HCT116 (cell line): ENCODE measurements at regions not wholly inside any gene's neighbourhood (a gene's known extent, or its start where the extent isn't known, plus 50 kb on each side); places are given as distances from the start of the nearest gene placed in this dataset.

ENCODE experiments used
- ATAC-seq: fragments of 200-7000 bp; cut with Tn5 transposase; 2 replicates; pipeline ENCODE4 v1.9.1; 2020; ENCODE audit warnings: mild to moderate bottlenecking, moderate library complexity
- BruUV-seq: library from RNA; stranded (reverse); fragments of 400-500 nt; replicated peaks from 2 replicates; lab custom pipeline; 2021; lab: Mats Ljungman, UMichigan
- CTCF ChIA-PET: fragments of 300-600 bp; sonication (Branson Sonifier 250); formaldehyde crosslinking; loops from one replicate; lab custom pipeline; 2021; ENCODE audit warnings: antibody characterized with exemption; lab: Charles Lee
- POLR2A ChIA-PET: fragments of 300-600, 350-600 bp; sonication (Branson Sonifier 250); formaldehyde crosslinking; loops from one replicate; lab custom pipeline; 2021; ENCODE audit warnings: antibody characterized with exemption; lab: Charles Lee
- RAD21 ChIA-PET, 2 experiments: fragments of 300-600 bp; sonication (Branson Sonifier 250); formaldehyde crosslinking; loops; one replicate each; lab custom pipeline; 2023; ENCODE audit warnings: low total read pairs in 2 of 2; ENCODE audit not compliant: uncharacterized antibody in 2 of 2, unreplicated experiment in 2 of 2, low non-redundant PET in 1 of 2; lab: Charles Lee
- DNase-seq: peaks from one replicate; pipeline ENCODE4 v3.0.0-alpha.2; 2010; ENCODE audit warnings: low read depth, low spot score
- H2AFZ ChIP-seq: fragments of 200-600 bp; shearing (Covaris generic), sonication (generic); 2 replicates; pipeline ENCODE4 v1.6.1; 2017; ENCODE audit warnings: low read depth, mixed run types, mixed read lengths, antibody characterized with exemption, low read length; ENCODE audit not compliant: poor library complexity, severe bottlenecking
- H3K27ac ChIP-seq: 2 replicates; pipeline ENCODE4 v1.5.1; 2012; ENCODE audit warnings: low read depth, low read length
- H3K27me3 ChIP-seq: fragments of 200-600 bp; sonication (generic); 2 replicates; pipeline ENCODE4 v1.6.1; 2016; ENCODE audit warnings: mixed run types, low read length, mixed read lengths; ENCODE audit not compliant: insufficient read depth
- H3K36me3 ChIP-seq, 2 experiments: fragments of 200-500 bp in 1 of 2; fragments of 200-600 bp in 1 of 2; sonication (Bioruptor generic) in 1 of 2; sonication (generic) in 1 of 2; 2 replicates each; pipeline versions ENCODE4 v1.5.1 to v1.6.1; 2014 to 2016; ENCODE audit warnings: low read length in 2 of 2, inconsistent platforms in 1 of 2, mixed read lengths in 1 of 2, mixed run types in 1 of 2; ENCODE audit not compliant: insufficient read depth in 2 of 2, control insufficient read depth in 1 of 2
- H3K4me1 ChIP-seq, 2 experiments: fragments of 200-600 bp in 1 of 2; sonication (generic) in 1 of 2; 2 replicates each; pipeline versions ENCODE4 v1.5.1 to v1.6.1; 2012 to 2017; ENCODE audit warnings: low read length in 2 of 2, inconsistent platforms in 1 of 2, mild to moderate bottlenecking in 1 of 2, mixed read lengths in 1 of 2, mixed run types in 1 of 2, moderate library complexity in 1 of 2; ENCODE audit not compliant: insufficient read depth in 2 of 2, control insufficient read depth in 1 of 2
- H3K4me2 ChIP-seq: fragments of 200-600 bp; sonication (generic); 2 replicates; pipeline ENCODE4 v1.6.1; 2017; ENCODE audit warnings: mixed run types, low read length, mixed read lengths
- H3K4me3 ChIP-seq, 2 experiments: fragments of 200-600 bp in 1 of 2; sonication (generic) in 1 of 2; replicated peaks in 1 of 2; 2 replicates each; pipeline ENCODE4 v1.5.1; 2011 to 2016; ENCODE audit warnings: low read length in 2 of 2, control low read depth in 1 of 2, low read depth in 1 of 2, mild to moderate bottlenecking in 1 of 2, mixed read lengths in 1 of 2, mixed run types in 1 of 2
- H3K79me2 ChIP-seq: fragments of 200-600 bp; sonication (generic); 2 replicates; pipeline ENCODE4 v1.6.1; 2017; ENCODE audit warnings: mild to moderate bottlenecking, mixed run types, low read length, moderate library complexity, mixed read lengths; ENCODE audit not compliant: insufficient read depth
- H3K9ac ChIP-seq: fragments of 200-600 bp; sonication (generic); 2 replicates; pipeline ENCODE4 v1.6.1; 2016; ENCODE audit warnings: low read length, mixed read lengths
- H3K9me2 ChIP-seq: fragments of 200-600 bp; sonication (generic), shearing (Covaris generic); 2 replicates; pipeline ENCODE4 v1.6.1; 2017; ENCODE audit warnings: mixed run types, mild to moderate bottlenecking, moderate library complexity; ENCODE audit not compliant: insufficient read depth
- H3K9me3 ChIP-seq, 2 experiments: fragments of 200-500 bp in 1 of 2; fragments of 200-600 bp in 1 of 2; sonication (Bioruptor generic) in 1 of 2; sonication (generic) in 1 of 2; 2 replicates each; pipeline ENCODE4 v1.6.1; 2014 to 2017; ENCODE audit warnings: low read length in 2 of 2, mixed read lengths in 2 of 2, inconsistent platforms in 1 of 2, low read depth in 1 of 2, mild to moderate bottlenecking in 1 of 2, mixed run types in 1 of 2, moderate library complexity in 1 of 2; ENCODE audit not compliant: control insufficient read depth in 1 of 2, insufficient read depth in 1 of 2
- H4K20me1 ChIP-seq: fragments of 200-600 bp; sonication (generic), shearing (Covaris generic); 2 replicates; pipeline ENCODE4 v1.6.1; 2017; ENCODE audit warnings: mixed run types, mild to moderate bottlenecking, moderate library complexity; ENCODE audit not compliant: insufficient read depth
- EGR1 ChIP-seq: IDR thresholded peaks from 2 replicates; pipeline ENCODE4 v1.6.1; 2012; ENCODE audit warnings: low read depth
- POLR2A ChIP-seq: IDR thresholded peaks from 2 replicates; pipeline ENCODE4 v1.7.0; 2011; ENCODE audit warnings: borderline replicate concordance; ENCODE audit not compliant: insufficient read depth, insufficient read length; ENCODE audit errors: extremely low read depth
- REST ChIP-seq: IDR thresholded peaks from 2 replicates; pipeline ENCODE4 v1.6.1; 2012; ENCODE audit warnings: low read depth
- SP1 ChIP-seq: IDR thresholded peaks from 2 replicates; pipeline ENCODE4 v1.6.1; 2012; ENCODE audit warnings: low read depth
- YY1 ChIP-seq: IDR thresholded peaks from 2 replicates; pipeline ENCODE4 v1.6.1; 2011; ENCODE audit warnings: low read length, low read depth, moderate library complexity, mild to moderate bottlenecking; ENCODE audit not compliant: insufficient replicate concordance; ENCODE audit errors: extremely low read depth
- ZFX ChIP-seq: fragments of 450-650 bp; IDR thresholded peaks from 2 replicates; pipeline ENCODE4 v1.6.1; 2017
- ZNF274 ChIP-seq: fragments of 200-500 bp; sonication (Bioruptor generic); IDR thresholded peaks from 2 replicates; pipeline ENCODE4 v1.6.1; 2014; ENCODE audit warnings: mild to moderate bottlenecking, low read depth, low read length, inconsistent platforms
- intact Hi-C: fragments of 100-400 bp; cut with micrococcal nuclease; formaldehyde crosslinking; loops from 2 replicates; pipeline ENCODE4 v1.10.0; 2022
- TF ChIP-seq, protein P1 (sequence below), 3 experiments: fragments of 200-600 bp in 1 of 3; sonication (generic) in 1 of 3; IDR thresholded peaks in 2 of 3; conservative IDR thresholded peaks in 1 of 3; 2 replicates each; pipeline ENCODE4 v1.5.1; 2012 to 2017; ENCODE audit warnings: low read depth in 2 of 3, low read length in 2 of 3, antibody characterized with exemption in 1 of 3, borderline replicate concordance in 1 of 3, control low read depth in 1 of 3, mild to moderate bottlenecking in 1 of 3, mixed read lengths in 1 of 3, mixed run types in 1 of 3, moderate library complexity in 1 of 3; ENCODE audit not compliant: insufficient read depth in 1 of 3

DNA sequence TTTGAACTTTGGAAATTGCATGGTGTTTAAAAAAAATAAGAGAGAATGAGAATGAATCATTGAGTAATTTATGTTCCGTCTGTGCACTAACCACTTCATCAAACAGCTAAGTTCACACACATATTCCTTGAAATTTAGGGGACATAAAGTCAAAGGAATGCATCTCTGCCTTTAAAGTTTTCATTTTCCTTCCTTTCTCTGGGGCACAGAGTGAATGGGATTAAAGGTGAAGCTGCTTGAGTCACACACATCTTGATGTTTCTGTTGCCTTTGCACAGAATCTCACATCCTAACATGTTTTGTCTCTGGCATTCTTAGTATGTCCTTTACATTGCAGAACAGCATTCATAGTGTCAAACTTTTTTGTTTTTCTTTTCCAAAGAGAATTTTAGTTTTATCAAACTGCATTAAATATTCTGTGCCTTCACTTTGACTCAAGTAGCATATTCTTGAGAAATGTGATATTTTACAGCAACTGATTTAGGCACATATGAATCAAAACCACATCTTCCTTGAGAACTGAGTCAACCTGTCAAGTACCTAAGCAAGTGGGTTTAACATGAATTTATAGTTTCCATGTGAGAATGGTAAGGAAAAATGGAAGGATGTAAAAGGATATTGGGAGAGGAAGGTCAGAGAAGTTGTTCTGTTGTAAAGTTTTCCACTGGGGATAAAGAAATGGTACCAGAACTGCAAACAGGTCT lies 169.1 kb upstream of the THUMPD2 start (continued):
- TF ChIP-seq ZNF274, result no peak
- TF ChIP-seq, all 23 proteins: peak for 0

- BruUV-seq, result no TSS peak
- ChIA-PET POLR2A (no interaction called here), CTCF (no interaction called here), RAD21 (no interaction called here)
- H3K4me3 ChIP-seq, result no peak overlapping the region
- no peak overlapping the region for H2AFZ ChIP-seq
- H3K27ac ChIP-seq, result no peak overlapping the region
- H3K9me2 ChIP-seq, result no peaks in the 10 kb centered on the region
- no peak overlapping the region for H3K9ac ChIP-seq
- H4K20me1 ChIP-seq, result no peaks in the 10 kb centered on the region
- H3K4me1 ChIP-seq, result no peaks in the 10 kb centered on the region
- no peak overlapping the region for H3K4me2 ChIP-seq
- TF ChIP-seq REST, result no peak
- TF ChIP-seq ZFX, result no peak
- TF ChIP-seq SP1, result no peak
- TF ChIP-seq YY1, result no peak
- TF ChIP-seq, protein P1, sequence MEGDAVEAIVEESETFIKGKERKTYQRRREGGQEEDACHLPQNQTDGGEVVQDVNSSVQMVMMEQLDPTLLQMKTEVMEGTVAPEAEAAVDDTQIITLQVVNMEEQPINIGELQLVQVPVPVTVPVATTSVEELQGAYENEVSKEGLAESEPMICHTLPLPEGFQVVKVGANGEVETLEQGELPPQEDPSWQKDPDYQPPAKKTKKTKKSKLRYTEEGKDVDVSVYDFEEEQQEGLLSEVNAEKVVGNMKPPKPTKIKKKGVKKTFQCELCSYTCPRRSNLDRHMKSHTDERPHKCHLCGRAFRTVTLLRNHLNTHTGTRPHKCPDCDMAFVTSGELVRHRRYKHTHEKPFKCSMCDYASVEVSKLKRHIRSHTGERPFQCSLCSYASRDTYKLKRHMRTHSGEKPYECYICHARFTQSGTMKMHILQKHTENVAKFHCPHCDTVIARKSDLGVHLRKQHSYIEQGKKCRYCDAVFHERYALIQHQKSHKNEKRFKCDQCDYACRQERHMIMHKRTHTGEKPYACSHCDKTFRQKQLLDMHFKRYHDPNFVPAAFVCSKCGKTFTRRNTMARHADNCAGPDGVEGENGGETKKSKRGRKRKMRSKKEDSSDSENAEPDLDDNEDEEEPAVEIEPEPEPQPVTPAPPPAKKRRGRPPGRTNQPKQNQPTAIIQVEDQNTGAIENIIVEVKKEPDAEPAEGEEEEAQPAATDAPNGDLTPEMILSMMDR (IDR thresholded peaks at IDR 0.05 in 2 of 3, conservative IDR thresholded peaks at IDR 0.05 in 1 of 3; ENCODE audit: borderline replicate concordance in 1 of 3, insufficient read depth in 1 of 3, low read depth in 2 of 3, low read length in 2 of 3), result no peak
- no peak for TF ChIP-seq EGR1
- TF ChIP-seq POLR2A, result no peak
- DNase-seq (no peak), ATAC-seq (no peak)
- intact Hi-C loops, result no loop called here
- no peaks in the 10 kb centered on the region for H3K9me3 ChIP-seq
- H3K36me3 ChIP-seq, result no peaks in the 10 kb centered on the region
- peaks cover 5% of the 10 kb centered on the region; the same call in 1 of the 2 replicates for H3K27me3 ChIP-seq
- H3K79me2 ChIP-seq, result no peaks in the 10 kb centered on the region
Measured at GRCh38 chr2:39947294-39948015, 168.4 kb upstream of the THUMPD2 start.
